ENCODE measurements at regions not wholly inside any gene's neighbourhood (a gene's known extent, or its start where the extent isn't known, plus 50 kb on each side); places are given as distances from the start of the nearest gene placed in this dataset.

GRCh38 chr1:181160998-181161870 lies 72.7 kb downstream of the IER5 start:
- no peak overlapping the region for H3K27ac Mint-ChIP-seq
- H3K4me1 Mint-ChIP-seq = peaks cover 9% of the 10 kb centered on the region
- no peak for ATAC-seq
- no peak overlapping the region for H3K4me3 Mint-ChIP-seq
- H3K9me3 Mint-ChIP-seq = peaks cover 19% of the 10 kb centered on the region
- peaks cover 30% of the 10 kb centered on the region for H3K36me3 Mint-ChIP-seq
- H3K27me3 Mint-ChIP-seq = no peaks in the 10 kb centered on the region

DNA sequence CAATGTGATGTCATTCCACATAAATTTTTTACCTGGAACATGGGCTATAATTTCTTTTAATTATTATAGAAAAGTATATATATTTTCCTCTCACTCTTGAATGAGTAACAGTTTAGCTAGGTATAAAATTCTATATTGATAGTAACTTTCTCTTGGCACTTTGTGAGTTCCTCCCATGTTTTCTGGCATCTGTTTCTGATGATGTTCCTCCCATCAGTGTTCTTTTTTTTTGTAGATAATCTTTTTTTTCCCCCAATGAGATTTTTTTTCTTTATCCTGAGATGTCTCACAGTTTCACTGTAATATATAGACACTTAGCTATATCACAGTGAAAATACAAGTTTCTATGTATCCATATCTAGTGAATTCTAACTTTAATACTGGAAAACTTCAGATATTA lies 75.2 kb downstream of the IER5 start:
- peaks cover 14% of the 10 kb centered on the region for H3K4me1 Mint-ChIP-seq
- H3K9me3 Mint-ChIP-seq = peaks cover 19% of the 10 kb centered on the region
- no peak overlapping the region for H3K27ac Mint-ChIP-seq
- H3K36me3 Mint-ChIP-seq = peaks cover 30% of the 10 kb centered on the region
- no peak overlapping the region for H3K4me3 Mint-ChIP-seq
- no peak for ATAC-seq
- H3K27me3 Mint-ChIP-seq = no peaks in the 10 kb centered on the region

DNA sequence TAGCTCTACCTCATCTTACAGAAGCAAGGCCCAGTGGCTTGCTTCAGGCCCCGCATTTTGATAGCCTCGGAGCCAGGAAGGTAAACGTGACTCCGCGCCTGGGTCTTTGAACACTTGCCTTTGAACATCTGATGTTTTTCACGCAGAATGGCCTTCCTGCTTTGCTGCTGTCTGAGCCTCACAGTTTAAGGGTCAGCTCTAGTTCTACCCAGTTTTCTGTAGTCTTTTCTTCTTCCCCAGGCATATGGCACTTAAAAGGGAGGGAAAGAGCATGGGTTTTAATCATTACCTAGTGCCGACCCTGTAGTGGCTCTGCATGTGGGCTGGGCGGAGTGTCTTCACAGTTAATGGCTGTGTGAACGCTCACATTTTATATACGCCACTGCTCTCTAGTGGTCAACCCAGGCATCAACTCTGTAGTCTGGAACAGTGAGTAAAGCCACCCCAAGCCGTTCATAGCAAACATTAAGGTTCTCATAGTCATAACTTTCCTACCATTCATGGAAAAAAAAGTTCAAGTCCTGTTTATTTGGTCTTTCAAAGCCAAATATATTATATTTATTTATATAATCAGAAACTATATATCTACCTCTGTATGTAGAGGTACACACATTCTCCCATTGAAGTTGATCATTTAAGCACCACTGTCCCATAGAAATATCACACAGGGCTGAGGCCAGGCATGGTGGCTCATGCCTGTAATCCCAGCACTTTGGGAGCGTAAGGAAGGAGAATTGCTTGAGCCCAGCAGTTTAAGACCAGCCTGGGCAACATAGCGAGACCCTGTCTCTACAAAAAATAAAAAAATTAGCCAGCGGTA lies 78.1 kb downstream of the IER5 start:
- ATAC-seq = peak; percentile 93
- no peak overlapping the region for H3K27ac Mint-ChIP-seq
- H3K27me3 Mint-ChIP-seq = no peaks in the 10 kb centered on the region

GRCh38 chr1:181169281-181169865 lies 80.9 kb downstream of the IER5 start:
- H3K9me3 Mint-ChIP-seq = peaks cover 3% of the 10 kb centered on the region

More for the DNA sequence above, 78.1 kb downstream of the IER5 start:
- Mint-ChIP-seq H3K9me3 (peaks cover 19% of the 10 kb centered on the region), H3K36me3 (peaks cover 27% of the 10 kb centered on the region), H3K4me3 (no peak overlapping the region), H3K4me1 (peaks cover 5% of the 10 kb centered on the region)

DNA sequence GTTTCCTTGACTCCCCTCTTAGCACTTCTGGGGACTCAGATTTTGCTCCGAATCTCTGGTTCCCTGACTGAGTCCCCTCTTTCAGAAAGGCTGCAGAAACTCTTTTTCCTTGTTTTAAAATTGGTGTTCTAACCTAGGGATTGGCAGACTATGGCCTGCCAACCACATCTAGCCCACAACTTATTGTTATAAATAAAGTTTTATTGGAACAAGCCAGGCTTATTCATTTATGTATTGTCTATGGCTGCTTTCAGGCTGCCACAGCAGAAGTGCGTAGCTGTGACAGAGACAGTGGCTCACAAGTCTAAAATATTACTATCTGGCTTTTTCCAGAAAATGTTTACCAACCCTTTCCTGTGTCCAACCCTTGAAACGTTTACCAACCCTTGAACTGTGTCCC lies 81.7 kb downstream of the IER5 start:
- H3K36me3 Mint-ChIP-seq = peaks cover 15% of the 10 kb centered on the region
- H3K9me3 Mint-ChIP-seq = no peaks in the 10 kb centered on the region
- peaks cover 5% of the 10 kb centered on the region for H3K4me1 Mint-ChIP-seq
- H3K4me3 Mint-ChIP-seq = no peak overlapping the region
- H3K27ac Mint-ChIP-seq = no peak overlapping the region
- H3K27me3 Mint-ChIP-seq = peaks cover 17% of the 10 kb centered on the region
- no peak for ATAC-seq

More at GRCh38 chr1:181169281-181169865, 80.9 kb downstream of the IER5 start:
- peaks cover 5% of the 10 kb centered on the region for H3K4me1 Mint-ChIP-seq
- H3K27me3 Mint-ChIP-seq = peaks cover 9% of the 10 kb centered on the region
- no peak overlapping the region for H3K4me3 Mint-ChIP-seq
- peaks cover 16% of the 10 kb centered on the region for H3K36me3 Mint-ChIP-seq
- ATAC-seq = no peak
- no peak overlapping the region for H3K27ac Mint-ChIP-seq

DNA sequence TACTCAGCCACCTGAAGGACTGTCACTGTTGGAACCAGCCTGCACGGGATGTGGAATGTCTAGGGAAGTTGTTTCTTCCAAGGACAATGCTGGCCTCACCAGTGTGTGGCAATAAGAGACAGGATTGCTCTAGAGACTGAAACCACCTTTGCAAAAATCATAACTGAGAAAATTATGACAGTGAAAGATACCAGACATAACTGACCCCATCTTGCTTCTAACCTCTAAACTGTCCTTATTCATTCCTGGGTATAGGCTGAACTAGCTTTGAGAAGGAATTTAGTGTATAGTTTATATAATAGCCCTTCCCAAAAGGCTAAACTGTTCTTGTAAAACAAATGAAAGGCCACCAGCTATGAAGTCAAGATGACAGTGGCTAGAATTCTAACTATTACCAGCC lies 83.6 kb downstream of the IER5 start:
- H3K27me3 Mint-ChIP-seq = peaks cover 22% of the 10 kb centered on the region
- H3K27ac Mint-ChIP-seq = no peak overlapping the region
- H3K36me3 Mint-ChIP-seq = peaks cover 11% of the 10 kb centered on the region
- H3K4me3 Mint-ChIP-seq = no peak overlapping the region
- no peak for ATAC-seq
- H3K4me1 Mint-ChIP-seq = no peaks in the 10 kb centered on the region
- H3K9me3 Mint-ChIP-seq = no peaks in the 10 kb centered on the region

DNA sequence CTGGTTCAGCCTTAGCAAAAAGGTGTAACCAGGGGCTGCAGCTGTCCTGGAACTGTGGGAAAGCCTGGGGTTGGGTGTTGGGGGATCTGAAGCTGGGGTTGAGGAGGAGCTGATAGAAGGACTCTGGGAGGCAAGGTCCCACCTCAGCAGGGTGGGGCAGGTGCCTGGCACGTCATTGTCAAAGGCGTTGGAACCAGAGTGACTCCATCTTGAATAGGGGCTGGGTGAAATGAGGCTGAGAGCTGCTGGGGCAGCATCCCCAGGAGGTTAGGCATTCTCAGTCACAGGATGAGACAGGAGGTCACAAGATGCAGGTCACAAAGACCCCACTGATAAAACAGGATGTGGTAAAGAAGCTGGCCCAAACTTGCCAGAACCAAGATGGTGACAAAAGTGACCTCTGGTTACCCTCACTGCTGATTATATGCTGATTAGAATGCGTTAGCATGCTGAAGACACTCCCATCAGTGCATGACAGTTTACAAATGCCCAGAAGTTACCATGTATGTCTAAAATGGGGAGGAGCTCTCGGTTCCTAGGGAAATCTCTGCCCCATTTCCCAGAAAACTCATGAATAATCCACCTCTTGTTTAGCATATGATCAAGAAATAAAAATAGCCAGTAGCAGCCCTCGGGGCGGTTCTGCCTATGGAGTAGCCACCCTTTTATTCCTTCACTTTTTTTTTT lies 85.4 kb downstream of the IER5 start:
- no peak overlapping the region for H3K4me3 Mint-ChIP-seq
- H3K27me3 Mint-ChIP-seq = peaks cover 34% of the 10 kb centered on the region
- no peaks in the 10 kb centered on the region for H3K9me3 Mint-ChIP-seq
- H3K4me1 Mint-ChIP-seq = no peaks in the 10 kb centered on the region
- peaks cover 11% of the 10 kb centered on the region for H3K36me3 Mint-ChIP-seq
- ATAC-seq = no peak
- H3K27ac Mint-ChIP-seq = no peak overlapping the region

DNA sequence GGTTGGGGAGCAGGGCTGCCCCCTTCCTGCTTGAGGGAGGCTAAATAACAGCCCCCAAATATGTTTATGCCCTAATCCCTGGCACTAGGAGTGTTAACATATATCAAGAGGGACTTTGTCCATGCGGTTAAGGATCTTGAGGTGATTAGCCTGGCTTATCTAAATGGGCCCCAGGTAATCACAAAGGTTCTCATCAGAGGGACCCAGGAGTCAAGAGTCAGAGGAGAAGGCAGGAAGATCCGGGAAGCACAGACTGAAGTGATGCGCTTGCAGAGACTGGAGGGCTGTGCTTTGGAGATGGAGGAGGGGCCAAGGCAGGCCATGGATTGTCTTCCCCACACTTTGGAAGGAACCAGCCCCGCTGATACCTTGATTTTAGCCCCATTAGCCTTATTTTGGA lies 86.4 kb downstream of the IER5 start:
- H3K27ac Mint-ChIP-seq = no peak overlapping the region
- no peaks in the 10 kb centered on the region for H3K4me1 Mint-ChIP-seq
- no peak overlapping the region for H3K4me3 Mint-ChIP-seq
- H3K27me3 Mint-ChIP-seq = peaks cover 34% of the 10 kb centered on the region
- peaks cover 11% of the 10 kb centered on the region for H3K36me3 Mint-ChIP-seq
- H3K9me3 Mint-ChIP-seq = no peaks in the 10 kb centered on the region
- no peak for ATAC-seq

GRCh38 chr1:181175356-181175910 lies 86.9 kb downstream of the IER5 start:
- H3K4me3 Mint-ChIP-seq = no peak overlapping the region
- peaks cover 11% of the 10 kb centered on the region for H3K36me3 Mint-ChIP-seq
- H3K9me3 Mint-ChIP-seq = no peaks in the 10 kb centered on the region
- H3K4me1 Mint-ChIP-seq = no peaks in the 10 kb centered on the region
- H3K27me3 Mint-ChIP-seq = peaks cover 34% of the 10 kb centered on the region
- no peak overlapping the region for H3K27ac Mint-ChIP-seq
- ATAC-seq = no peak

DNA sequence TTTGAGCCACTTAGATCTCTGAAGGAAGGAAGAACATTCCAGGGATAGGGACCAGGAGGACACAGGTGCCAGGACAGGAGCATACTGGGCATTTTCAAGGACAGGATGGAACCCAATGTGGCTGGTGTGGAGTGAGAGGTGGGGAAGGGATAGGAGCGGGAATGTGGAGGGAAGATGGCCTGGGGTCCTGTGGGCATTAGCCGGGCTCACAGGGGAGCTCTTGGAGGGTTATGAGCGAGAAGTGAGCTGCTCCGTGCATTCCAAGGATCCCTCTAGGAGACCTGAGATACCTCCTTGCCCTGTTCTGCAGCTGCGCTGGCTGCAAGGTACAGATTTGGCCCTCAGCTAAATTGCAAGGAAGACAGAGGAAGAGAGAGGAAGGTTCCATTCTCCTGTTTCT lies 87.5 kb downstream of the IER5 start:
- Mint-ChIP-seq H3K4me3 (no peak overlapping the region), H3K4me1 (no peaks in the 10 kb centered on the region), H3K36me3 (peaks cover 11% of the 10 kb centered on the region), H3K9me3 (no peaks in the 10 kb centered on the region), H3K27me3 (peaks cover 34% of the 10 kb centered on the region), H3K27ac (no peak overlapping the region)
- no peak for ATAC-seq

DNA sequence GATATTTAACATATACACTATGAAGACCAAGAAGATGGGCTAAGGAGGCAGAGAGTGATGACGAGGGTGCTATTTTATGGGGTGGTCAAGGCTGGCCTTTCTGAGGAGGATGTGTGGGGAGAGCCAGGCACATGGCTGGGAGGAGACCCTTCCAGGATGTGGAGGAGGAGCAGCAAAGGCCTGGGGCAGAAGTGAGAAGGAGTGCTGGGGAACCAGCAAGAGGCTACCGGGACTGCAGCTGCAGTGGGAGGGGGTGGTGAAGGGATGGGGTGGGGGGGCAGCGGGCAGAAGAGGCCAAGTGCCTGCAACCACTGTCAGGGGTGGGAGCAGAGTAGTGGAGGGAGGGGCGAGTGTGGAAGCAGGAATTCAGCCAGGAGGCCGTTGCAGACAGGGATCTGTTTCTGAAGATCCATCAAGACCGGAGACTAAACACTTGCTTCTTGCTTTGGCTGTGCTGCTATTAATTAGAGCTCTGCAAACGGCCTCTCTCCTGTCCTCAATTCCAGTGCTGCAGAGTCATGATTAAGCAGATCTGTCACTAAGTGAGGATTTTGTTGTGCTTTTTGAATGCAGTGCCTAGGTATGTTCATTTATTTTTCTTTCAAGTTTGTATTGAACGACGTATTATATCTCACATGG lies 89.9 kb downstream of the IER5 start:
- no peak for ATAC-seq

GRCh38 chr1:181179279-181179986 lies 90.9 kb downstream of the IER5 start:
- H3K9me3 Mint-ChIP-seq = no peaks in the 10 kb centered on the region
- no peaks in the 10 kb centered on the region for H3K4me1 Mint-ChIP-seq
- no peak overlapping the region for H3K27ac Mint-ChIP-seq
- H3K36me3 Mint-ChIP-seq = no peaks in the 10 kb centered on the region
- peaks cover 42% of the 10 kb centered on the region for H3K27me3 Mint-ChIP-seq
- ATAC-seq = no peak
- no peak overlapping the region for H3K4me3 Mint-ChIP-seq

More for the DNA sequence above, 89.9 kb downstream of the IER5 start:
- H3K36me3 Mint-ChIP-seq = peaks cover 2% of the 10 kb centered on the region
- no peaks in the 10 kb centered on the region for H3K9me3 Mint-ChIP-seq
- H3K4me3 Mint-ChIP-seq = no peak overlapping the region
- H3K27me3 Mint-ChIP-seq = peaks cover 39% of the 10 kb centered on the region
- H3K27ac Mint-ChIP-seq = no peak overlapping the region
- no peaks in the 10 kb centered on the region for H3K4me1 Mint-ChIP-seq

GRCh38 chr1:181179987-181180365 lies 91.5 kb downstream of the IER5 start:
- peaks cover 42% of the 10 kb centered on the region for H3K27me3 Mint-ChIP-seq
- H3K9me3 Mint-ChIP-seq = no peaks in the 10 kb centered on the region
- no peak for ATAC-seq
- H3K36me3 Mint-ChIP-seq = no peaks in the 10 kb centered on the region
- no peak overlapping the region for H3K27ac Mint-ChIP-seq
- no peak overlapping the region for H3K4me3 Mint-ChIP-seq
- no peaks in the 10 kb centered on the region for H3K4me1 Mint-ChIP-seq

Measured in stimulated activated memory B cell treated with anti-CD40 and anti-IgM and Interleukin-4, amounts not matched to agents 10 μg/mL and 1 μg/mL and 100 μg/mL, for 72 hours (primary cell).